HUES6 (cell line): ENCODE measurements at regions not wholly inside any gene's neighbourhood (a gene's known extent, or its start where the extent isn't known, plus 50 kb on each side); places are given as distances from the start of the nearest gene placed in this dataset.
"Not testable (repeated sequence)": the region's sequence is repeated elsewhere in the genome, so short reads cannot be mapped to it uniquely, and the experiment has no call there.

Experiments used
- H3K27ac ChIP-seq: 2 replicates; pipeline ENCODE4 v1.7.0; 2013; ENCODE audit warnings: low read depth, mild to moderate bottlenecking, low read length, inconsistent platforms
- H3K27me3 ChIP-seq: 2 replicates; pipeline ENCODE4 v1.6.1; 2013; ENCODE audit warnings: low read length; ENCODE audit not compliant: control insufficient read depth, insufficient read depth
- H3K36me3 ChIP-seq: 2 replicates; pipeline ENCODE4 v1.6.1; 2013; ENCODE audit warnings: low read length; ENCODE audit not compliant: control insufficient read depth, insufficient read depth
- H3K4me1 ChIP-seq: 2 replicates; pipeline ENCODE4 v1.6.1; 2013; ENCODE audit warnings: low read length; ENCODE audit not compliant: control insufficient read depth, insufficient read depth
- H3K4me3 ChIP-seq: 2 replicates; pipeline ENCODE4 v1.5.1; 2013; ENCODE audit warnings: low read depth, low read length
- H3K9ac ChIP-seq: one replicate; pipeline ENCODE4 v1.6.1; 2013; ENCODE audit warnings: mild to moderate bottlenecking, low read length
- H3K9me3 ChIP-seq: 2 replicates; pipeline ENCODE4 v1.6.1; 2013; ENCODE audit warnings: low read depth, low read length; ENCODE audit not compliant: control insufficient read depth, insufficient read depth

DNA sequence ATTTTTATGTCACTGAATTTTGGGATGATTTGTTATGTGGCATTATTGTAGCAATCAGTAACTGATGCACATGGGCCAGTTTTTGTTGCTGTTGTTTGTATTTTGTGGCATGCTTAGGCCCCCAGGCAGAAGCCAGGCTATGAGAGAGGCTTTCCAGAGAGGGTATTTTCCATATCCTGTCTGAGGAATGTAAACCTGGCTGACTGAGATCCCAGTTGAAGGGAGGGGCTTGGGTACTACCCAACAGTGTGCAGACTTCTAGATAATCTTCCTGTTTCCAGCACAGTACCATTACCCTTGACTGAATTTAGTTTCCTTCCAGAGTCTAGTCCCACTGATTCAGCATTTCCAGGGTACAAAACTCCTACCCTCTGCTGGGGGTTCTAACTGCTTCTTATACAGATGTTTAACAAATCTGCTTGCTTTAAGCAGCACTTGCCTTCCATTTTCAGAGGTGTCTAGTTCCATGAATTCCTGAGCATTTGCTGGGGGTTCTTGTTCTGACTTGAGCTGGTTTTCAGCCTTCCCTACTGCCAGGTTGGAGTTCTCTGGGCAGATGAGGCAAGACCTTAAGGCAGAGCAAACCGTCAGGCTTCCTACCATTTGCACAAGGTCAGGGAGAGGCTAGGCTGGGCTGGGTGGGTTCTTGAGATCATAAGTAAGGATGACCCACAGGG, 104.7 kb upstream of the EGFL6 start:
- Histone ChIP-seq H3K9ac (no peak overlapping the region), H3K4me1 (no peaks in the 10 kb centered on the region), H3K9me3 (peaks cover 12% of the 10 kb centered on the region; the same call in 1 of the 2 replicates), H3K27me3 (no peaks in the 10 kb centered on the region; the same call in 1 of the 2 replicates), H3K36me3 (no peaks in the 10 kb centered on the region), H3K27ac (no peak overlapping the region), H3K4me3 (no peak overlapping the region)

DNA sequence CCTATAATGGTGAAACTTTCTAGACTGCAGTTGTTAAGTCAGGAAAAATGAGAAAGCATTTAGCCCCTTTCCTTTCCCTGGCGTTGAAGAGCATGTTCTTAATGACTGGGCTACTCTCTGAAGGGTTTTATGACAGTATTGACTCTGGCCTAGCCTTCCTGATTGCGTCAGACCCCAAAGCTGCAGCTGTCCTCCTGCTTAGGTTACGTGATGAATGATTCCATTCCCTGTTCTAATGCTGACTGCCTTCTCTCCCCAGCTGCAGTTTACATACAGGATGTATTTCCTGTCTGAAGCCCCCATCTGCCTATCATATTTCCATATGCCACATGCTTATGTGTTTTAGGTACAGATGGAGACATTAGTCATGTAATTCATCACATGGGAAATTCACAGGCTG, 105.8 kb upstream of the EGFL6 start:
- no peak overlapping the region for H3K27ac ChIP-seq
- H3K36me3 ChIP-seq: no peaks in the 10 kb centered on the region

DNA sequence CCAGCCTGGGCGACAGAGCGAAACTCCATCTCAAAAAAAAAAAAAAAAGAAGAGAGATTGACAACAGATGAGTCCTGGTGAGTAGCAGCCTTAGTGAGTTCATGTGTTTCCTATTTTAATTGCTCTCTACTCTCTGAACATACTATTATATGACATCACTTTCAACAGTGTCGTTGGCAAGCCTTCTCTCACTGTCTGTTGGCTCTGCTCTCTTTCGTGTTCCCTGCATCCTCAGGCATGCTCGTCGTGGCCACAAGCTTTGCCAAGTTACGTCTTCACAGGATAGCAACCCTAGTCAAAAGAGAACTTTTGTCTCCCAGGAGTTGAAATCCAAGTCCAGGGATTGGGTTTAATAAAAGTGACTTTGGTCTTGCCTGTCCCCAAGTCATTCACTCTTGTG, 117.1 kb upstream of the EGFL6 start:
- no peaks in the 10 kb centered on the region for H3K4me1 ChIP-seq
- no peaks in the 10 kb centered on the region; the same call in 1 of the 2 replicates for H3K27me3 ChIP-seq

More for the DNA sequence above, 105.8 kb upstream of the EGFL6 start:
- H3K9ac ChIP-seq: no peak overlapping the region
- no peak overlapping the region for H3K4me3 ChIP-seq
- H3K9me3 ChIP-seq: peaks cover 12% of the 10 kb centered on the region; the same call in 1 of the 2 replicates
- no peaks in the 10 kb centered on the region; the same call in 1 of the 2 replicates for H3K27me3 ChIP-seq
- H3K4me1 ChIP-seq: no peaks in the 10 kb centered on the region

DNA sequence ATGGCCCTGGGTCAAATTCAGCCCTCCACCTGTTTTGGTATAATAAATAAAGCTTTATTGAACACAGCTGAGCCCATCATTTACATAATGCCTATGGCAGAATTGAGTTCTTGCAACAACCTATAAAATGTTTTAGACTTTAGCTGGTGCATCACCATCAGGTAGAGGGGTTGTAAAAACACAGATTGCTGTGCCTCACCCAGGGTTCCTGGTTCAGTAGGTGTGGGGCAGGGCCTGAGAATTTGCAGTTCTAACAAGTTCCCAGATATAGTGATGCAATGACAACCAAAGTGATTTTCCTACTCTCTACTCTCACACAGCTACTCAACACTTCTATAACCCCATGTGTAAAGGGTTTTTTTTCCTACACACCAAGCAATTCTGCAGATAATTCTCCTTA, 120.0 kb upstream of the EGFL6 start:
- no peaks in the 10 kb centered on the region for H3K4me1 ChIP-seq
- H3K36me3 ChIP-seq: no peaks in the 10 kb centered on the region
- H3K27ac ChIP-seq: no peak overlapping the region
- no peak overlapping the region for H3K4me3 ChIP-seq
- H3K27me3 ChIP-seq: no peaks in the 10 kb centered on the region; the same call in 1 of the 2 replicates
- no peak overlapping the region for H3K9ac ChIP-seq
- H3K9me3 ChIP-seq: peaks cover 7% of the 10 kb centered on the region; the same call in 1 of the 2 replicates

More for the DNA sequence above, 117.1 kb upstream of the EGFL6 start:
- Histone ChIP-seq H3K4me3 (no peak overlapping the region), H3K9me3 (no peaks in the 10 kb centered on the region), H3K27ac (no peak overlapping the region), H3K9ac (no peak overlapping the region), H3K36me3 (no peaks in the 10 kb centered on the region)

DNA sequence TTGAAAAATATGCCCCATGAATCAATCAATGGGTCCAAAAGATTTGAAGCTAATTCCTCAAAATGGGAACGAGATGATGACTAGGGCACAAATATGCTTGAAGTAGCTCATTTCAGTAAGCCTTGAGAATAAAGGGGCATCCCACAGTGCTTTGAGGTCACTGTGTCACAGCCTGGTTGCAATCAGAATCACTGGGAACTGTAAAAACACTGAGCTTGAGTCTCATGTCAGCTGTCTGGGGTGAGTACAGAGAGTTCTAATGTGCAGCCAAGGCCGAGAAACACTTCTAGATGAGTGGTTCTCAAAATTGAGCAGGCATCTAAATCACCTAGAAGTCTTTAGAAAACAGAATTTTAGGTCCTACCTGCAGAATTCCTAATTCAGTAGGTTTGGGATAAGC, 120.5 kb upstream of the EGFL6 start:
- no peaks in the 10 kb centered on the region; the same call in 1 of the 2 replicates for H3K27me3 ChIP-seq
- H3K9me3 ChIP-seq: peaks cover 12% of the 10 kb centered on the region
- no peak overlapping the region for H3K4me3 ChIP-seq

DNA sequence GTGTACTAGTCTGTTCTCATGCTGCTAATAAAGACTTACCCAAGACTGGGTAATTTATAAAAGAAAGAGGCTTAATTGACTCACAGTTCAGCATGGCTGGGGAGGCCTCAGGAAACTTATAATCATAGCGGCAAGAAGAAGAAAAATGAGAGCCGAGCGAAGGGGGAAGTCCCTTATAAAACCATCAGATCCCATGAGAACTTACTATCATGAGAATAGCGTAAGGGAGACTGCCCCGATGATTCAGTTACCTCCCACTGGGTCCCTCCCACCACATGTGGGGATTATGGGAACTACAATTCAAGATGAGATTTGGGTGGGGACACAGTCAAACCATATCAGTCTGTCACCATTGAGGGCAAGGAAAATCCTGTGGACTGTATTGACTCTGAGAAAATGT, 121.8 kb upstream of the ATXN3L start:
- peaks cover 15% of the 10 kb centered on the region for H3K9me3 ChIP-seq
- not testable (repeated sequence) for H3K36me3 ChIP-seq, H3K27me3 ChIP-seq, H3K4me1 ChIP-seq, H3K27ac ChIP-seq, H3K9ac ChIP-seq, H3K4me3 ChIP-seq

More for the DNA sequence above, 120.5 kb upstream of the EGFL6 start:
- no peaks in the 10 kb centered on the region for H3K36me3 ChIP-seq
- no peaks in the 10 kb centered on the region for H3K4me1 ChIP-seq
- H3K27ac ChIP-seq: no peak overlapping the region
- H3K9ac ChIP-seq: no peak overlapping the region

DNA sequence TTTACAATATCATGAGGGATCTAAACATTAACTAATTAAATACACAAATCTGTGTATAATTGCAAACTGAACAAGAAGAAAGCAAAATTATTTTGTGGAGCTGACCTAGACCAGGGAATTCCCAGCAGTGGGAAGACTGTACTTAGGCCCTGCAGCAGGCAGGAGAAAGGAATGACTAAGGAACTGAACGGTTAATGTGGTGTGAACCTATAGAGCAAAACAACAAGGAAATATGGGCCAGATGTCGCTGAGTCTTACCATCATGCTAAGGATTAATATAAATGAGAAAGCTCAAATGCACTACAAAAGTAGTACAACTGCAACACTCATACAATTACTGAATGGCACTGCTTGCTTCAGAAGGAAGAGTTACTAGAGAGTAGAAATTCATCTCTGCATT, 120.3 kb upstream of the ATXN3L start:
- Histone ChIP-seq H3K4me1 (no peaks in the 10 kb centered on the region), H3K27ac (no peak overlapping the region), H3K9me3 (peaks cover 10% of the 10 kb centered on the region), H3K4me3 (no peak overlapping the region), H3K27me3 (no peaks in the 10 kb centered on the region; the same call in 1 of the 2 replicates), H3K9ac (no peak overlapping the region), H3K36me3 (no peaks in the 10 kb centered on the region)

DNA sequence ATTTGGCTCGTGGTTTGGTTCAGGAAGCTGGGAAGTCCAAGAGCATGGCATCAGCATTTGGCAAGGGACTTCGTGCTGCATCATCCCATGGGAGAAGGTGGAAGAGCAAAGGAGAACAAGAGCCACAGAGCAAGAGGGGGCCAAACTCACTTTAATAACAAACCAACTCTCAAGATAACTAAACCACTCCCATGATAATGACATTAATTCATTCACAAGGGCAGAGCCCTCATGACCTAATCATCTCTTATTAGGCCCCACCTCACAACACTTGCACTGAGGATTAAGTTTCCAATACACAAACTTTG, 113.4 kb upstream of the ATXN3L start:
- H3K9me3 ChIP-seq: peaks cover 5% of the 10 kb centered on the region; the same call in 1 of the 2 replicates
- H3K4me1 ChIP-seq: peaks cover 5% of the 10 kb centered on the region; the same call in 1 of the 2 replicates
- no peaks in the 10 kb centered on the region for H3K36me3 ChIP-seq
- no peak overlapping the region for H3K9ac ChIP-seq
- no peaks in the 10 kb centered on the region; the same call in 1 of the 2 replicates for H3K27me3 ChIP-seq
- no peak overlapping the region for H3K27ac ChIP-seq
- no peak overlapping the region for H3K4me3 ChIP-seq

DNA sequence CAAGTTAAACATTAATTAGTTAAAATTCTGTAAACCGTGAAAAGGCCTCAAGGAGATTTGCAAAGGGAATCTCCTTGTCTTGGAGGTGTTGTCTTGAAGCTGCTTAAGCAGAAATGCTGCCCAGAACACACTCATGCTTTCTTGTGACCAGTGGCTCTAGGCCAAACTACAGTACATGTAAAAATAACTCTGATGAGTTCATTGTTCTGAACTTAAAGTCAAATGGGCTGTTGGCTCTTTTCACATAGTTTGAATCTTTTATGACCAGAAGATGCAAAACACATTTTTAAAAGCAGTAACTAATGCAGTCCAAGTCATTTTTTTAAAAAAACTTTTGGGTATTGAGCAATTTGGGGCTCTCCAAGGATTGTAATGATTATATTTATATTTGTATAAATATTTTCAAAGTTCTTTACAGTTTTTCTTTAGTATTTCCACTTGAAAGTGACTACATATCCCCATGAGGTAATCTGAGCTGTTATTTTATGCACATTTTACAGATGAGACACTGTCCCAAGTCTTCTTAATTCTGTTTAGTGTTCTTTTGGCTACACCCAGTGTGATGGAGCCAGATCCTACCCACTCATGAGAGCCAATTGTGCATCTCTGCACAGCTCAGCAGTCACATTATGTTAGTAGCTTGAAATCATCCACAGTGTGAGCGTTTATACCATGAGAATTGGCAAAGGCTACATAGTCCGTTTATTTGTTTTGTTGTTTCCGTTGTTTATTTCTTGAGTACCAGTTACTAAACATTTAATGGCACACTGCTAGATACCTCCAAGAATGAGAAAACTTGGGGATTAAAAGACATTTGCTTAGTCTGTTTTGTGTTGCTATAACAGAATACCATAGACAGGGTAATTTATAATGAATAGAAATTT, 112.8 kb upstream of the ATXN3L start:
- Histone ChIP-seq H3K4me3 (no peak overlapping the region), H3K9ac (no peak overlapping the region), H3K9me3 (peaks cover 5% of the 10 kb centered on the region; the same call in 1 of the 2 replicates), H3K4me1 (peaks cover 10% of the 10 kb centered on the region), H3K27me3 (no peaks in the 10 kb centered on the region; the same call in 1 of the 2 replicates), H3K27ac (no peak overlapping the region), H3K36me3 (no peaks in the 10 kb centered on the region)

DNA sequence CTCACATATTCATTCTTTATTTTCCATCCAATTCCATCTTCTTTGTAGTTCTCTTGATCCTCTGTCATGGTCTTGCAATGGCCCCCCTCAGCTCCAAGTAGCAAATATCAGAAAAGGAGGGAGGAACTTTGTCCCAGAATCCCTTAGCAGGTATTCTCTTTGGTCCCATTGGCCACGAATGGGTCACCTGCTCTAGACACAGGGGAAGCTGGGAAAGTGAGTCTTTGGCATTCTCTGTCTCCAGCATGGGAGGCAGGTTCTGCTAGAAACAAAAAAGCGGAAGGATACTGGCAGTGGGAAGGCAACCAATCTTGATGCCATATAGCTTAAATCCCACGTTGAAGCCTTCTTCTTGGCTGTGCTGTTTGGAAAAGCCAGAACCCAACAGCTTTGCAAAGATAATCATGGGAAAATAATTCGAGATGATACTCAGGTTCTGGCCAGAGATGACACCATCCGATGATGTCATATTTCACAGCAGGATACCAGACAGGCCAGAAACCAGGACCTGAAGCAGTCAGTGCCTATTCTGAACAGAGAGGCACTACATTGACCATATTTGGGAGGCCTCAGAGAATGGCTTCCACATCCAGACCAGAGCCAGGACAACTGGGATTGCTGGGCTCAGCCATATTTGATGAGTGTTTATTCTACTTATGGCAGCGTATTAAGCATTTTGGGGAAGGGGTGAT, 110.4 kb upstream of the ATXN3L start:
- Histone ChIP-seq H3K27ac (no peak overlapping the region), H3K4me1 (peaks cover 13% of the 10 kb centered on the region), H3K27me3 (no peaks in the 10 kb centered on the region; the same call in 1 of the 2 replicates), H3K4me3 (no peak overlapping the region), H3K36me3 (no peaks in the 10 kb centered on the region), H3K9me3 (peaks cover 7% of the 10 kb centered on the region; the same call in 1 of the 2 replicates), H3K9ac (no peak overlapping the region)
